HepG2 (cell line): ENCODE measurements at regions not wholly inside any gene's neighbourhood (a gene's known extent, or its start where the extent isn't known, plus 50 kb on each side); places are given as distances from the start of the nearest gene placed in this dataset.

Experiments used
- ATAC-seq: fragments of 200-7000 bp; cut with Tn5 transposase; 3 replicates; pipeline ENCODE4 v1.9.1; 2020; ENCODE audit warnings: mild to moderate bottlenecking, moderate library complexity
- BruUV-seq: library from RNA; stranded (reverse); fragments of 400-500 nt; replicated peaks from 2 replicates; lab custom pipeline; 2021; lab: Mats Ljungman, UMichigan
- CTCF ChIA-PET: fragments of 300-600 bp; formaldehyde crosslinking; extraction: SDS; loops from one replicate; lab custom pipeline; 2021; ENCODE audit warnings: low total read pairs, inconsistent platforms, low intra/inter-chr PET ratio; lab: Yijun Ruan, JAX
- POLR2A ChIA-PET: fragments of 350-600 bp; sonication (Branson Sonifier 250); formaldehyde crosslinking; loops from one replicate; lab custom pipeline; 2020; ENCODE audit warnings: antibody characterized with exemption, inconsistent platforms; lab: Yijun Ruan, JAX
- DNase-seq: peaks from one replicate; pipeline ENCODE4 v3.0.0-alpha.2; 2015; ENCODE audit warnings: low spot score
- FAIRE-seq: peaks from 3 replicates; lab custom pipeline; 2011; peaks lifted over from hg19 to GRCh38; lab: Jason Lieb, UNC
- H2AFZ ChIP-seq: one replicate; pipeline ENCODE4 v1.6.1; 2011; ENCODE audit warnings: low read length, inconsistent platforms
- H3K27ac ChIP-seq: fragments of 300-600 bp; 3 replicates; pipeline ENCODE4 v1.8.0; 2011; ENCODE audit warnings: mixed run types, mild to moderate bottlenecking, mixed read lengths, low read length, inconsistent platforms; ENCODE audit not compliant: insufficient read depth; ENCODE audit errors: extremely low read length
- H3K27me3 ChIP-seq, 2 experiments: fragments of 200-600 bp in 1 of 2; 2 replicates in 1 of 2; 3 replicates in 1 of 2; pipeline versions ENCODE4 v1.6.0 to v1.8.0; 2011; ENCODE audit warnings: low read length in 2 of 2, mild to moderate bottlenecking in 2 of 2, moderate library complexity in 2 of 2, inconsistent platforms in 1 of 2; ENCODE audit not compliant: insufficient read depth in 2 of 2, control insufficient read depth in 1 of 2
- H3K36me3 ChIP-seq, 2 experiments: fragments of 200-600 bp in 1 of 2; replicated peaks in 1 of 2; 2 replicates in 1 of 2; 3 replicates in 1 of 2; pipeline versions ENCODE4 v1.5.1 to v1.8.0; 2011; ENCODE audit warnings: low read length in 2 of 2, inconsistent platforms in 1 of 2; ENCODE audit not compliant: insufficient read depth in 2 of 2, control insufficient read depth in 1 of 2
- H3K4me1 ChIP-seq: 2 replicates; pipeline ENCODE4 v1.5.1; 2012; ENCODE audit warnings: low read length, inconsistent platforms; ENCODE audit not compliant: insufficient read depth
- H3K4me2 ChIP-seq: 2 replicates; pipeline ENCODE4 v1.6.0; 2011; ENCODE audit warnings: low read depth, low read length, inconsistent platforms
- H3K4me3 ChIP-seq, 3 experiments: fragments of 200-600 bp in 1 of 3; sonication (generic), shearing (Covaris generic) in 1 of 3; replicated peaks in 1 of 3; 2 replicates each; pipeline ENCODE4 v1.5.1; 2011 to 2016; ENCODE audit warnings: low read length in 3 of 3, inconsistent platforms in 2 of 3, low read depth in 2 of 3, mild to moderate bottlenecking in 2 of 3, control low read depth in 1 of 3, mixed read lengths in 1 of 3; ENCODE audit not compliant: insufficient read depth in 1 of 3
- H3K79me2 ChIP-seq: one replicate; pipeline ENCODE4 v1.6.1; 2011; ENCODE audit warnings: low read length, inconsistent platforms; ENCODE audit not compliant: insufficient read depth
- H3K9ac ChIP-seq: 2 replicates; pipeline ENCODE4 v1.6.0; 2011; ENCODE audit warnings: mild to moderate bottlenecking, low read depth, low read length, inconsistent platforms; ENCODE audit not compliant: insufficient read depth
- H3K9me3 ChIP-seq: 2 replicates; pipeline ENCODE4 v1.5.1; 2012; ENCODE audit warnings: mild to moderate bottlenecking, low read length
- H4K20me1 ChIP-seq: 2 replicates; pipeline ENCODE4 v1.6.0; 2011; ENCODE audit warnings: inconsistent platforms, mild to moderate bottlenecking, low read length, moderate library complexity; ENCODE audit not compliant: insufficient read depth
- ATF1 ChIP-seq: IDR thresholded peaks from 2 replicates; pipeline ENCODE4 v1.6.1; 2016; ENCODE audit warnings: mild to moderate bottlenecking, control low read depth
- CREB1 ChIP-seq, 2 experiments: fragments of 450-650 bp in 1 of 2; IDR thresholded peaks; 2 replicates each; pipeline ENCODE4 v1.6.1; 2016 to 2017; ENCODE audit warnings: control low read depth in 1 of 2, mild to moderate bottlenecking in 1 of 2, missing compliant biosample characterization in 1 of 2, missing genetic modification characterization in 1 of 2
- DNMT3B ChIP-seq: conservative IDR thresholded peaks from 2 replicates; pipeline ENCODE4 v1.6.1; 2016; ENCODE audit warnings: missing biosample characterization, control low read depth
- EP300 ChIP-seq, 3 experiments: sonication (generic) in 1 of 3; formaldehyde crosslinking in 1 of 3; IDR thresholded peaks; 2 replicates each; pipeline versions ENCODE4 v1.5.1 to v1.6.1; 2011 to 2020; ENCODE audit warnings: low read depth in 2 of 3, low read length in 2 of 3, borderline replicate concordance in 1 of 3, improper control_type of control experiment in 1 of 3, mild to moderate bottlenecking in 1 of 3, missing genetic modification reagents in 1 of 3, moderate library complexity in 1 of 3
- HOXD1 ChIP-seq: sonication (generic); formaldehyde crosslinking; IDR thresholded peaks from 2 replicates; pipeline ENCODE4 v1.5.0; 2020; ENCODE audit warnings: missing genetic modification reagents
- ISL2 ChIP-seq: sonication (generic); formaldehyde crosslinking; IDR thresholded peaks from 2 replicates; pipeline ENCODE4 v1.5.0; 2020; ENCODE audit warnings: missing genetic modification reagents
- KLF15 ChIP-seq: sonication (generic); formaldehyde crosslinking; IDR thresholded peaks from 2 replicates; pipeline ENCODE4 v1.8.1; 2023; ENCODE audit warnings: borderline replicate concordance, mild to moderate bottlenecking, inconsistent platforms, missing genetic modification reagents, mixed read lengths
- MIER3 ChIP-seq: IDR thresholded peaks from 2 replicates; pipeline ENCODE4 v1.6.1; 2016; ENCODE audit warnings: missing compliant biosample characterization, borderline replicate concordance
- NRL ChIP-seq: sonication (generic); formaldehyde crosslinking; IDR thresholded peaks from 2 replicates; pipeline ENCODE4 v1.5.0; 2020; ENCODE audit warnings: missing genetic modification reagents, mild to moderate bottlenecking, moderate library complexity, borderline replicate concordance
- POLR2AphosphoS2 ChIP-seq: IDR thresholded peaks from 2 replicates; pipeline ENCODE4 v1.6.1; 2011; ENCODE audit warnings: low read depth, low read length, improper control_type of control experiment
- POLR2G ChIP-seq: fragments of 200-400 bp; formaldehyde crosslinking; IDR thresholded peaks from 2 replicates; pipeline ENCODE4 v1.6.1; 2018; ENCODE audit warnings: mild to moderate bottlenecking, low read depth, low read length, moderate library complexity
- STAG1 ChIP-seq: sonication (generic); formaldehyde crosslinking; IDR thresholded peaks from 2 replicates; pipeline ENCODE4 v1.4.0; 2020; ENCODE audit warnings: missing genetic modification reagents
- TOPORS ChIP-seq: sonication (generic); formaldehyde crosslinking; IDR thresholded peaks from 2 replicates; pipeline ENCODE4 v1.8.0; 2023; ENCODE audit warnings: mild to moderate bottlenecking, missing genetic modification reagents
- YEATS2 ChIP-seq: sonication (generic); formaldehyde crosslinking; IDR thresholded peaks from 2 replicates; pipeline ENCODE4 v1.4.0; 2020; ENCODE audit warnings: missing genetic modification reagents, borderline replicate concordance
- ZFP36 ChIP-seq: fragments of 150-350 bp; IDR thresholded peaks from 2 replicates; pipeline ENCODE4 v1.6.1; 2018; ENCODE audit warnings: borderline replicate concordance, low read length, low read depth; ENCODE audit not compliant: partially characterized antibody
- ZKSCAN1 ChIP-seq: fragments of 150-350 bp; IDR thresholded peaks from 2 replicates; pipeline ENCODE4 v1.6.1; 2014; ENCODE audit warnings: low read length
- ZNF451 ChIP-seq: sonication (generic); formaldehyde crosslinking; IDR thresholded peaks from 2 replicates; pipeline ENCODE4 v1.5.0; 2020; ENCODE audit warnings: mild to moderate bottlenecking, missing genetic modification reagents
- ZNF543 ChIP-seq: sonication (generic); formaldehyde crosslinking; IDR thresholded peaks from 2 replicates; pipeline ENCODE4 v1.4.0; 2020; ENCODE audit warnings: mild to moderate bottlenecking, missing genetic modification reagents
- ZSCAN21 ChIP-seq: sonication (generic); formaldehyde crosslinking; IDR thresholded peaks from 2 replicates; pipeline ENCODE4 v1.8.0; 2022; ENCODE audit warnings: mild to moderate bottlenecking, missing genetic modification reagents, moderate library complexity, borderline replicate concordance
- WGBS: methylation state at CpG from one replicate; pipeline ENCODE4 v1.1.6; 2017; ENCODE audit warnings: low lambda C conversion rate; 5-methylcytosine and 5-hydroxymethylcytosine counted together
- in situ Hi-C: cut with HindIII; loops from 2 replicates; pipeline ENCODE4 v1.10.0; 2017; ENCODE audit warnings: low pct_unique_long_range_greater_than_20kb; ENCODE audit not compliant: extremely low pct_ligation_motif_present
- intact Hi-C: fragments of 100-400 bp; cut with micrococcal nuclease; formaldehyde crosslinking; loops from one replicate; pipeline ENCODE4 v1.10.0; 2022; ENCODE audit not compliant: unreplicated experiment
- TF ChIP-seq, protein P1 (sequence below): sonication (generic); formaldehyde crosslinking; IDR thresholded peaks from 2 replicates; pipeline ENCODE4 v1.4.0; 2020; ENCODE audit warnings: missing genetic modification reagents, borderline replicate concordance
- TF ChIP-seq, protein P2 (sequence below): sonication (generic); formaldehyde crosslinking; IDR thresholded peaks from 2 replicates; pipeline ENCODE4 v1.4.0; 2020; ENCODE audit warnings: missing genetic modification reagents

DNA sequence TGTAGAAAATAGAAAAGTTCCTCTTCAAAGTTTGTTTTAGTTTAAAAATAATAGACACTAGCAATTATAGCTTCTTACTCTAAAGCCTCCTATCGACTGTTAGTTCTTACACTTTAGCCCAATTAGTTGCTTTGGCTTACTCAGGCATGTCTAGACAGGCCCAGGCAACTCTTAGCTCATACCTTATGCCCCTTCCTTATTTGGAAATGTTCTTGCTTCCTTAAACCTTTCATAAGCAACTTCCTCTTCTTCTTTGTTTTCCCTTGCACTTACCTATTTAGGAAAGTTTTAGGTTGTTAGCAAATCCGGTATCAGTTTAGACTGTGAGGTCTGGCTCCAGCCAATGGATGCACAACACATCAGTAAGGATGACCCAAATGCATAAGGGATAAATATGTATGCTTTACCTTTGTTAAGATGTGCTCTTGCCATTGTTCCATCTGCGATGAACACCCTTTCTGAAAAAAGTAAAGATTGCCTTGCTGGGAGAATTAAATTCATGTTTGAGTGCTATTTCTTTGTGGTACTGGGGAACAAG lies 1277.5 kb upstream of the CNTN5 start (continued):
- no peak for TF ChIP-seq ZSCAN21
- TF ChIP-seq, protein P1, sequence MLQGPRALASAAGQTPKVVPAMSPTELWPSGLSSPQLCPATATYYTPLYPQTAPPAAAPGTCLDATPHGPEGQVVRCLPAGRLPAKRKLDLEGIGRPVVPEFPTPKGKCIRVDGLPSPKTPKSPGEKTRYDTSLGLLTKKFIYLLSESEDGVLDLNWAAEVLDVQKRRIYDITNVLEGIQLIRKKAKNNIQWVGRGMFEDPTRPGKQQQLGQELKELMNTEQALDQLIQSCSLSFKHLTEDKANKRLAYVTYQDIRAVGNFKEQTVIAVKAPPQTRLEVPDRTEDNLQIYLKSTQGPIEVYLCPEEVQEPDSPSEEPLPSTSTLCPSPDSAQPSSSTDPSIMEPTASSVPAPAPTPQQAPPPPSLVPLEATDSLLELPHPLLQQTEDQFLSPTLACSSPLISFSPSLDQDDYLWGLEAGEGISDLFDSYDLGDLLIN (CRISPR knock-in tag), result no peak
- no peak for TF ChIP-seq ZNF543 (CRISPR knock-in tag)
- no peak for TF ChIP-seq ZNF451 (CRISPR knock-in tag)
- TF ChIP-seq NRL (CRISPR knock-in tag), result no peak
- TF ChIP-seq KLF15, result no peak
- no peak for TF ChIP-seq ATF1
- TF ChIP-seq, protein P2, sequence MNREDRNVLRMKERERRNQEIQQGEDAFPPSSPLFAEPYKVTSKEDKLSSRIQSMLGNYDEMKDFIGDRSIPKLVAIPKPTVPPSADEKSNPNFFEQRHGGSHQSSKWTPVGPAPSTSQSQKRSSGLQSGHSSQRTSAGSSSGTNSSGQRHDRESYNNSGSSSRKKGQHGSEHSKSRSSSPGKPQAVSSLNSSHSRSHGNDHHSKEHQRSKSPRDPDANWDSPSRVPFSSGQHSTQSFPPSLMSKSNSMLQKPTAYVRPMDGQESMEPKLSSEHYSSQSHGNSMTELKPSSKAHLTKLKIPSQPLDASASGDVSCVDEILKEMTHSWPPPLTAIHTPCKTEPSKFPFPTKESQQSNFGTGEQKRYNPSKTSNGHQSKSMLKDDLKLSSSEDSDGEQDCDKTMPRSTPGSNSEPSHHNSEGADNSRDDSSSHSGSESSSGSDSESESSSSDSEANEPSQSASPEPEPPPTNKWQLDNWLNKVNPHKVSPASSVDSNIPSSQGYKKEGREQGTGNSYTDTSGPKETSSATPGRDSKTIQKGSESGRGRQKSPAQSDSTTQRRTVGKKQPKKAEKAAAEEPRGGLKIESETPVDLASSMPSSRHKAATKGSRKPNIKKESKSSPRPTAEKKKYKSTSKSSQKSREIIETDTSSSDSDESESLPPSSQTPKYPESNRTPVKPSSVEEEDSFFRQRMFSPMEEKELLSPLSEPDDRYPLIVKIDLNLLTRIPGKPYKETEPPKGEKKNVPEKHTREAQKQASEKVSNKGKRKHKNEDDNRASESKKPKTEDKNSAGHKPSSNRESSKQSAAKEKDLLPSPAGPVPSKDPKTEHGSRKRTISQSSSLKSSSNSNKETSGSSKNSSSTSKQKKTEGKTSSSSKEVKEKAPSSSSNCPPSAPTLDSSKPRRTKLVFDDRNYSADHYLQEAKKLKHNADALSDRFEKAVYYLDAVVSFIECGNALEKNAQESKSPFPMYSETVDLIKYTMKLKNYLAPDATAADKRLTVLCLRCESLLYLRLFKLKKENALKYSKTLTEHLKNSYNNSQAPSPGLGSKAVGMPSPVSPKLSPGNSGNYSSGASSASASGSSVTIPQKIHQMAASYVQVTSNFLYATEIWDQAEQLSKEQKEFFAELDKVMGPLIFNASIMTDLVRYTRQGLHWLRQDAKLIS (CRISPR knock-in tag), result no peak

DNA sequence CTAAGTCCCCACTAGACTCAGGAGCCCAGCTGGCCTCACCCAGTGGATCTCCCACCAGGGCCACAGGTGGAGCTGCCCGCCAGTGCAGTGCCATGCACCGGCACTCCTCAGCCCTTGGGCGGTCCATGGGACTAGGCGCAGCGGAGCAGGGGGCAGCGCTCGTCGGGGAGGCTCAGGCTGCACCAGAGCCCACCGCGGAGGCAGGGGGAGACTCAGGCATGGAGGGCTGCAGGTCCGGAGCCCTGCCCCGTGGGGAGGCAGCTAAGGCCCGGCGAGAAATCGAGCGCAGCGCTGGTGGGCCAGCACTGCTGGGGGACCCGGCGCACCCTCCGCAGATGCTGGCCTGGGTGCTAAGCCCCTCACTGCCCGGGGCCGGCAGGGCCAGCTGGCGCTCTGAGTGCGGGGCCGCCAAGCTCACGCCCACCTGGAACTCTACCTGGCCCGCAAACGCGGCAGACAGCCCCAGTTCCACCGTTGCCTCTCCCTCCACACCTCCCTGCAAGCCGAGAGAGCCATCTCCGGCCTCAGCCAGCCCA lies 1275.2 kb upstream of the CNTN5 start:
- ChIA-PET POLR2A (no interaction called here), CTCF (no interaction called here)
- Histone ChIP-seq H3K9ac (no peak overlapping the region), H3K4me2 (no peak overlapping the region), H3K4me1 (0 out of 2 replicates have a peak, but pooled peaks cover 3% of the 10 kb centered on the region), H3K36me3 (no peaks in the 10 kb centered on the region), H3K79me2 (no peaks in the 10 kb centered on the region), H4K20me1 (no peaks in the 10 kb centered on the region), H3K27me3 (no peaks in the 10 kb centered on the region), H2AFZ (no peak overlapping the region), H3K4me3 (no peak overlapping the region), H3K9me3 (peaks cover 27% of the 10 kb centered on the region; the same call in 1 of the 2 replicates), H3K27ac (no peak overlapping the region)
- no TSS peak for BruUV-seq
- in situ Hi-C loops, result no loop called here
- intact Hi-C loops, result no loop called here
- FAIRE-seq, result no peak
- DNase-seq, result no peak
- ATAC-seq, result no peak
- 71% methylated on average over 7 of the region's 32 CpGs for WGBS
- TF ChIP-seq EP300 (IDR thresholded peaks at IDR 0.05; ENCODE audit: low read depth in 2 of 2, low read length in 2 of 2) (no peak), EP300 (CRISPR knock-in tag; IDR thresholded peaks at IDR 0.05; ENCODE audit: borderline replicate concordance) (no peak), MIER3 (CRISPR knock-in tag) (no peak), ZFP36 (no peak), ISL2 (CRISPR knock-in tag) (no peak), STAG1 (CRISPR knock-in tag) (no peak), DNMT3B (no peak), POLR2G (no peak), ZKSCAN1 (no peak), POLR2AphosphoS2 (no peak), CREB1 (IDR thresholded peaks at IDR 0.05) (no peak), CREB1 (CRISPR knock-in tag; IDR thresholded peaks at IDR 0.05) (no peak), YEATS2 (CRISPR knock-in tag) (no peak), TOPORS (CRISPR knock-in tag) (no peak), HOXD1 (CRISPR knock-in tag) (no peak)
